ENCODE measurements at regions not wholly inside any gene's neighbourhood (a gene's known extent, or its start where the extent isn't known, plus 50 kb on each side); places are given as distances from the start of the nearest gene placed in this dataset.

- TF ChIP-seq CTCF (conservative IDR thresholded peaks at IDR 0.05): no peak
- TF ChIP-seq EZH2 (IDR thresholded peaks at IDR 0.05; ENCODE audit: low read depth): no peak
These were observed 58.5 kb upstream of the IER5L start for GRCh38 chr9:129236441-129237145.
